ENCODE measurements at regions not wholly inside any gene's neighbourhood (a gene's known extent, or its start where the extent isn't known, plus 50 kb on each side); places are given as distances from the start of the nearest gene placed in this dataset.
"Not testable (repeated sequence)": the region's sequence is repeated elsewhere in the genome, so short reads cannot be mapped to it uniquely, and the experiment has no call there.

GRCh38 chr5:62829604-62829986 is 251.0 kb downstream of the LRRC70 start:
- Mint-ChIP-seq H3K9me3 (peaks cover 0 to 10% (median 1%) of the 10 kb centered on the region in 7 donors), H3K4me3 (no peak overlapping the region), H3K4me1 (no peaks in the 10 kb centered on the region), H3K27me3 (no peaks in the 10 kb centered on the region), H3K27ac (no peak overlapping the region), H3K36me3 (no peaks in the 10 kb centered on the region)
- H3K27ac ChIP-seq (ENCODE audit: insufficient read depth, low read length, poor library complexity, severe bottlenecking) = no peak overlapping the region
- H3K36me3 ChIP-seq (ENCODE audit: control insufficient read depth, insufficient read depth, low read length) = no peaks in the 10 kb centered on the region
- H3K4me3 ChIP-seq (ENCODE audit: low read depth, low read length) = no peak overlapping the region
- H3K9me3 ChIP-seq (ENCODE audit: control insufficient read depth in 2 of 2, low read length in 2 of 2) = no peaks in the 10 kb centered on the region
- no peaks in the 10 kb centered on the region for H3K4me1 ChIP-seq (ENCODE audit: control insufficient read depth, insufficient read depth, low read length, poor library complexity, severe bottlenecking)
- no peaks in the 10 kb centered on the region for H3K27me3 ChIP-seq (ENCODE audit: control insufficient read depth, insufficient read depth, low read length)
- DNase-seq (no peak), ATAC-seq (ENCODE audit: low read depth in 2 of 2) (no peak)

DNA sequence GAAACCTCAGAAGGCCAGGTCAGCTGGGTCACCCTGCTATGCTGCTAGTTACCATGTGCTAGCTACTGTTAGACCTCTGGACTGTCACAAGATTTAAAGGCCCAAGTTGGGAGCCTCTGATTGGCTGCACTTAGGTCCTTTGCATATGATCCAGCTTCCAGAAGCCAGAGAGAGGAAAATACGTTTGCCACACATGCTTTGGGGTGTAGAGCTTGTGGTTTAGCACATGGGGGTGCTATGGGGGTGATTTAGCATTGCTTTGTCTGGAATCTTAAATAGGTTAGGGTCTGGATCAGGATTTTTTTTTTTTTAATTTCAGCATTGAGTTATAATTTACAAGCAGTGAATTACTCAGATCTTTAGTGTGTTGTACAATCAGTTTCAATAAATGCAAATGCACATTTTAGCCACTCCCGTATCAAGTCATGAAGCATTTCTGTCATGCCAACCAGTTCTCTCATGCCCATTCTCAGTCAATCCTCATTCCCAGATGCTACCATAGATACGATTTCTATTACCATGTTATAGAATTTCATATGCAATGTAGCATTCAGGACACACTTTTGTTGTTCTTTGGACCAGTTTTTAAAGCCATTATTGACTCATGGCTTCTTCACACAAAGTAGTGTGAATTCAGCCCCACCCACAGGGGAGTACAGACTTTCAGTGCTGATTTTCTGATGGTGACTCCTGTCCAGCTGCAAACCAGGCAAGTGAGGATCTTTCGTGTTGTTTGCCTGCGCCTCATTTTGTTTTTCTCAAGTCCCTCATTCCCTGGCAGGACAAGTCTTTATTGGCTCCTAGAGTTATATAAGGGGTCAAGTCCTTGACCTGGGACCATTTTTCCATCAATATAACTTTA is 250.4 kb downstream of the LRRC70 start:
- Mint-ChIP-seq H3K36me3 (no peaks in the 10 kb centered on the region), H3K4me3 (no peak overlapping the region), H3K4me1 (no peaks in the 10 kb centered on the region), H3K9me3 (peaks cover 0 to 10% (median 4%) of the 10 kb centered on the region in 7 donors), H3K27me3 (no peaks in the 10 kb centered on the region), H3K27ac (no peak overlapping the region)
- Histone ChIP-seq H3K9me3 (ENCODE audit: control insufficient read depth in 2 of 2, low read length in 2 of 2) (no peaks in the 10 kb centered on the region), H3K4me1 (ENCODE audit: control insufficient read depth, insufficient read depth, low read length, poor library complexity, severe bottlenecking) (no peaks in the 10 kb centered on the region), H3K36me3 (ENCODE audit: control insufficient read depth, insufficient read depth, low read length) (no peaks in the 10 kb centered on the region), H3K4me3 (ENCODE audit: low read depth, low read length) (no peak overlapping the region), H3K27ac (ENCODE audit: insufficient read depth, low read length, poor library complexity, severe bottlenecking) (no peak overlapping the region), H3K27me3 (ENCODE audit: control insufficient read depth, insufficient read depth, low read length) (no peaks in the 10 kb centered on the region)
- DNase-seq (no peak), ATAC-seq (ENCODE audit: low read depth in 2 of 2) (no peak)

- Histone ChIP-seq H3K4me3 (ENCODE audit: low read depth, low read length) (no peak overlapping the region), H3K4me1 (ENCODE audit: control insufficient read depth, insufficient read depth, low read length, poor library complexity, severe bottlenecking) (no peaks in the 10 kb centered on the region), H3K27me3 (ENCODE audit: control insufficient read depth, insufficient read depth, low read length) (no peaks in the 10 kb centered on the region), H3K9me3 (ENCODE audit: control insufficient read depth in 2 of 2, low read length in 2 of 2) (no peaks in the 10 kb centered on the region), H3K36me3 (ENCODE audit: control insufficient read depth, insufficient read depth, low read length) (no peaks in the 10 kb centered on the region), H3K27ac (ENCODE audit: insufficient read depth, low read length, poor library complexity, severe bottlenecking) (no peak overlapping the region)
- Mint-ChIP-seq H3K36me3 (no peaks in the 10 kb centered on the region), H3K4me1 (no peaks in the 10 kb centered on the region), H3K9me3 (peaks cover 0 to 10% (median 3%) of the 10 kb centered on the region in 7 donors), H3K27ac (peak overlapping the region in 1 of 3 donors; percentile 80), H3K27me3 (no peaks in the 10 kb centered on the region), H3K4me3 (no peak overlapping the region)
- ATAC-seq (ENCODE audit: low read depth in 2 of 2) = no peak
- no peak for DNase-seq
Observed at GRCh38 chr5:62825623-62826220, 247.1 kb downstream of the LRRC70 start.

DNA sequence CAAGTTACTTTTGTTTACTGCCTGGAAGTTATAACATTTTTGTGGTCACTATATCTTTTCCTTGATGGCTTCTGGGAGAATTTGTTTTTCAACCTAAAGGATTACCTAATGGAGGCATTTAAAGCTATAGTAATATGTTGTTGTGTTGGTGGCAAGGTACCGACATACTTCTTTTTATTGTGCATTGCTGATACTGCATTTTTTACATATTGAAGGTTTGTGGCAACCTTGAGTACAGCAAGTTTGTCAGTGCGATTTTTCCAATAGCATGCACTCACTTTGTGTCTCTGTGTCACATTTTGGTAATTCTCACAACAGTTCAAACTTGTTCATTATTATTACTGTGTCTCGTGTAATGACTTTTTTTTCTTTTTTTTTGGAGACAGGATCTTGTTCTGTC is 246.3 kb downstream of the LRRC70 start:
- Mint-ChIP-seq H3K27ac (no peak overlapping the region), H3K4me1 (no peaks in the 10 kb centered on the region), H3K27me3 (no peaks in the 10 kb centered on the region), H3K4me3 (no peak overlapping the region), H3K36me3 (no peaks in the 10 kb centered on the region), H3K9me3 (peaks cover 0 to 10% (median 3%) of the 10 kb centered on the region in 7 donors)
- Histone ChIP-seq H3K4me1 (ENCODE audit: control insufficient read depth, insufficient read depth, low read length, poor library complexity, severe bottlenecking) (no peaks in the 10 kb centered on the region), H3K27ac (ENCODE audit: insufficient read depth, low read length, poor library complexity, severe bottlenecking) (no peak overlapping the region), H3K4me3 (ENCODE audit: low read depth, low read length) (no peak overlapping the region), H3K9me3 (ENCODE audit: control insufficient read depth in 2 of 2, low read length in 2 of 2) (no peaks in the 10 kb centered on the region), H3K27me3 (ENCODE audit: control insufficient read depth, insufficient read depth, low read length) (no peaks in the 10 kb centered on the region), H3K36me3 (ENCODE audit: control insufficient read depth, insufficient read depth, low read length) (no peaks in the 10 kb centered on the region)
- ATAC-seq (ENCODE audit: low read depth in 2 of 2) (no peak), DNase-seq (no peak)

GRCh38 chr5:62817043-62817442 is 238.4 kb downstream of the LRRC70 start:
- H3K27me3 ChIP-seq (ENCODE audit: control insufficient read depth, insufficient read depth, low read length); ATAC-seq (ENCODE audit: low read depth in 2 of 2); H3K4me1 Mint-ChIP-seq; H3K27ac Mint-ChIP-seq; H3K4me3 Mint-ChIP-seq; H3K27ac ChIP-seq (ENCODE audit: insufficient read depth, low read length, poor library complexity, severe bottlenecking); H3K9me3 Mint-ChIP-seq; H3K4me1 ChIP-seq (ENCODE audit: control insufficient read depth, insufficient read depth, low read length, poor library complexity, severe bottlenecking); H3K36me3 Mint-ChIP-seq; H3K36me3 ChIP-seq (ENCODE audit: control insufficient read depth, insufficient read depth, low read length); DNase-seq; H3K27me3 Mint-ChIP-seq; H3K4me3 ChIP-seq (ENCODE audit: low read depth, low read length); H3K9me3 ChIP-seq (ENCODE audit: control insufficient read depth in 2 of 2, low read length in 2 of 2): not testable (repeated sequence)

DNA sequence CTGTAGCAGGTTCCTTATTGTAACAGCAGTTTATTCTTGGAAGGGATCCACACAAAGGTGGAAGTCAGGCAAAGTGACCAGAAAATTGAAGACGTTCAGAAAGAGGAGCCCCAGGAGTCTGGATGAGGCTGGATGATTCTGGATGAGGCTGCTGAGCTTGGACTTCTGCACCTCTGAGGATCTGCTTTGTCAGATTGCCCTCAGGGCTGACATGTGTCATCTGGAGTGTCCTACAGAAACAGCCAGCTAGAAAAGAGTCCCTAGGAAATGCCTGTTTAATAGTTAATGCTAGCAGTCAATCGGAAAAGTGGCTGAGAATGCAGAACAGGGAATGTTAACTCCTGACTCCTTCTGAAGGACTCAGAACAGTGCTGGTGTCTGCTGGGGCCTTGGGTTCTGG is 236.4 kb downstream of the LRRC70 start:
- H3K27ac Mint-ChIP-seq = no peak overlapping the region
- peaks cover 8% of the 10 kb centered on the region for H3K27me3 Mint-ChIP-seq
- no peak for ATAC-seq (ENCODE audit: low read depth in 2 of 2)

DNA sequence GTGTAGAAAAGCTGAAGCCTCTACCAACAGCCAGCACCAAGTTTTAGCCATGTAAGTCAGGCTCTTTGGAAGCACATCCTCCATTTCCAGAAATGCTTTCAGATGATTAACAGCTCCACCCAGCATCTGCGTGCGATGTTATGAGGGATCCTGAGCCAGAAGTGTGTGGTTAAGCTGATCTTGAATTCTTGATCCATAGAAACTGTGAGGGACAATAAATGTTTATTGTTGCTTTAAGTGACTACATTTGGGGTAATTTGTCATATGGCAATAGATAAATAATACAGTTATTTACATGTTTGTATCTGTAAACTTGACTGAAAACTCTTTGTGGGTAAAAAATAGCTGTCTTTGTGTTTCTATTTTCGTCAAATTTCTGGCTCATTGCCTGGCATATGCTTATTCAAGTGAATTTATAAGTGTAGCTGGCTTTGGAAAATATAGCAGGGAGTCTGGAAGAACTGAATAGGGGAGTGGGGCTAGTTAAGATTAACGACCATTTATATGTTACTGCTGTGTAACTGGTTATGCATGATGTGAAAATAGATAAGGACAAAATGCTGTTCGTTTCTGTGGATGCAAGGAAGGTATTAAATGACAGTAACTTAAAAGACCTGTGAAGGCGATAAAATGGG is 234.1 kb downstream of the LRRC70 start:
- DNase-seq (no peak), ATAC-seq (ENCODE audit: low read depth in 2 of 2) (no peak)
- no peaks in the 10 kb centered on the region for H3K9me3 ChIP-seq (ENCODE audit: control insufficient read depth in 2 of 2, low read length in 2 of 2)
- Mint-ChIP-seq H3K4me3 (no peak overlapping the region), H3K27ac (no peak overlapping the region), H3K27me3 (peaks cover 10% of the 10 kb centered on the region), H3K36me3 (no peaks in the 10 kb centered on the region), H3K9me3 (peaks cover 0 to 12% (median 3%) of the 10 kb centered on the region in 7 donors), H3K4me1 (no peaks in the 10 kb centered on the region)
- no peak overlapping the region for H3K4me3 ChIP-seq (ENCODE audit: low read depth, low read length)
- H3K4me1 ChIP-seq (ENCODE audit: control insufficient read depth, insufficient read depth, low read length, poor library complexity, severe bottlenecking) = no peaks in the 10 kb centered on the region
- H3K36me3 ChIP-seq (ENCODE audit: control insufficient read depth, insufficient read depth, low read length) = no peaks in the 10 kb centered on the region
- no peaks in the 10 kb centered on the region for H3K27me3 ChIP-seq (ENCODE audit: control insufficient read depth, insufficient read depth, low read length)
- H3K27ac ChIP-seq (ENCODE audit: insufficient read depth, low read length, poor library complexity, severe bottlenecking) = no peak overlapping the region

More for the DNA sequence above, 236.4 kb downstream of the LRRC70 start:
- Histone ChIP-seq H3K4me3 (ENCODE audit: low read depth, low read length) (no peak overlapping the region), H3K9me3 (ENCODE audit: control insufficient read depth in 2 of 2, low read length in 2 of 2) (no peaks in the 10 kb centered on the region), H3K36me3 (ENCODE audit: control insufficient read depth, insufficient read depth, low read length) (no peaks in the 10 kb centered on the region), H3K27me3 (ENCODE audit: control insufficient read depth, insufficient read depth, low read length) (no peaks in the 10 kb centered on the region), H3K4me1 (ENCODE audit: control insufficient read depth, insufficient read depth, low read length, poor library complexity, severe bottlenecking) (no peaks in the 10 kb centered on the region), H3K27ac (ENCODE audit: insufficient read depth, low read length, poor library complexity, severe bottlenecking) (no peak overlapping the region)
- peaks cover 0 to 10% (median 3%) of the 10 kb centered on the region in 7 donors for H3K9me3 Mint-ChIP-seq
- DNase-seq = no peak
- H3K4me1 Mint-ChIP-seq = no peaks in the 10 kb centered on the region
- H3K4me3 Mint-ChIP-seq = no peak overlapping the region
- no peaks in the 10 kb centered on the region for H3K36me3 Mint-ChIP-seq
